Prostate gland (tissue), 2 donors: ENCODE measurements at regions not wholly inside any gene's neighbourhood (a gene's known extent, or its start where the extent isn't known, plus 50 kb on each side); places are given as distances from the start of the nearest gene placed in this dataset.

ENCODE experiments used
- CTCF ChIP-seq, 4 experiments: fragments of 200-600 bp in 2 of 4; fragments of 450-650 bp in 2 of 4; sonication (generic) in 2 of 4; IDR thresholded peaks; 1 replicate in 3 of 4; 2 replicates in 1 of 4; pipeline ENCODE4 v1.5.1; 2016 to 2019; ENCODE audit warnings: antibody characterized with exemption in 4 of 4, mild to moderate bottlenecking in 2 of 4, moderate library complexity in 2 of 4
- POLR2A ChIP-seq: fragments of 450-650 bp; IDR thresholded peaks from one replicate; pipeline ENCODE4 v1.6.1; 2016; ENCODE audit warnings: antibody characterized with exemption, mild to moderate bottlenecking
- POLR2AphosphoS5 ChIP-seq: sonication (generic); formaldehyde crosslinking; IDR thresholded peaks from one replicate; pipeline ENCODE4 v1.6.1; 2017; ENCODE audit warnings: antibody characterized with exemption

- TF ChIP-seq POLR2A (no peak), CTCF (IDR thresholded peaks at IDR 0.05) (no peak), POLR2AphosphoS5 (no peak)
These were observed 561.4 kb upstream of the FAM174A start for GRCh38 chr5:99973779-99974178.
